ENCODE measurements at regions not wholly inside any gene's neighbourhood (a gene's known extent, or its start where the extent isn't known, plus 50 kb on each side); places are given as distances from the start of the nearest gene placed in this dataset.

DNA sequence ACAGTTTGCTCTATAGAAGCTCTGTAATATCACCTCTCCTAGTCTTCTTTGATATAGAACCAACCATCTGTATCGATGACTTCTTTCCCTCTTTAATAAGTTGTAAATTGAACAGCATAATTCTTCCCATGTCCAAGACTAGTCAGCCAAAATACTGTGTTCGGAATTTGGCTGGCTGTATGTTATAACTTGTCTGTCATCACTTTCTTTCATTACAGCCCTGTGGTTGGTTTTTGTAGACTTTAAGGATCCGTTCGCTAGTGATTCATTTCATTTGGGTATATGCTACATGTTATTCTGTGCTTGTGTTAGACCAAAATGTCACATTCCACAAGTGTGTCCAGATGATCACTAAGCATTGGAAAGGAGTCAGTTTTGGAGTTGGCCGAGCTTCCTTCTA, 155.4 kb upstream of the ITGB1 start:
- Histone ChIP-seq H3K27me3 (replicated peaks in 1 of 4; ENCODE audit: control insufficient read depth in 3 of 4, extremely low read depth in 1 of 4, insufficient read depth in 3 of 4, low read length in 3 of 4) (no peaks in the 10 kb centered on the region), H4K20me1 (replicated peaks in 1 of 2; ENCODE audit: control insufficient read depth in 1 of 2, insufficient read depth in 2 of 2, low read length in 2 of 2) (no peaks in the 10 kb centered on the region), H4K8ac (ENCODE audit: extremely low read depth, insufficient read depth, low read length) (no peak overlapping the region), H2AFZ (ENCODE audit: low read length) (no peak overlapping the region), H3K79me2 (ENCODE audit: control insufficient read depth in 1 of 2, insufficient read depth in 2 of 2, low read length in 2 of 2) (no peaks in the 10 kb centered on the region), H2BK20ac (ENCODE audit: low read length) (no peak overlapping the region), H2BK12ac (ENCODE audit: low read depth, low read length) (no peak overlapping the region), H2BK120ac (replicated peaks; ENCODE audit: low read depth, low read length) (no peak overlapping the region), H3K4me1 (replicated peaks in 1 of 4; ENCODE audit: control insufficient read depth in 3 of 4, insufficient read depth in 4 of 4, low read length in 3 of 4) (peaks cover 0 to 4% (median 1%) of the 10 kb centered on the region in 4 experiments; a peak in 2 of 7 replicates), H3K23ac (ENCODE audit: insufficient read length) (no peak overlapping the region), H3K56ac (replicated peaks; ENCODE audit: insufficient read length, low read depth, low read length) (no peak overlapping the region), H3K4me2 (ENCODE audit: insufficient read depth in 1 of 2, low read depth in 2 of 2, low read length in 2 of 2) (no peak overlapping the region), H3K9me3 (ENCODE audit: insufficient read depth in 2 of 2, low read depth in 1 of 2, low read length in 1 of 2) (no peaks in the 10 kb centered on the region), H3K23me2 (ENCODE audit: low read depth, low read length) (no peaks in the 10 kb centered on the region), H3K9ac (replicated peaks in 1 of 4; ENCODE audit: extremely low read depth in 1 of 4, low read depth in 3 of 4, low read length in 3 of 4) (no peak overlapping the region), H3K4me3 (ENCODE audit: extremely low read depth in 1 of 4, insufficient read depth in 2 of 4, low read depth in 3 of 4, low read length in 4 of 4) (no peak overlapping the region), H3K14ac (ENCODE audit: insufficient read length) (no peak overlapping the region), H4K91ac (replicated peaks; ENCODE audit: insufficient read length, low read length) (no peak overlapping the region), H2BK5ac (ENCODE audit: low read depth, low read length) (no peak overlapping the region), H3K36me3 (ENCODE audit: control insufficient read depth in 2 of 4, insufficient read depth in 4 of 4, low read length in 3 of 4) (no peaks in the 10 kb centered on the region), H3K18ac (ENCODE audit: extremely low read depth, low read length) (no peak overlapping the region), H3K79me1 (ENCODE audit: low read depth, low read length) (no peaks in the 10 kb centered on the region), H3K4ac (replicated peaks; ENCODE audit: insufficient read length, low read depth, low read length) (no peak overlapping the region), H2BK15ac (ENCODE audit: low read length) (no peak overlapping the region), H4K5ac (ENCODE audit: insufficient read length, low read depth, low read length) (no peak overlapping the region), H2AK5ac (ENCODE audit: low read depth, low read length) (no peak overlapping the region), H3K27ac (ENCODE audit: low read depth, low read length) (no peak overlapping the region)
- ChIA-PET POLR2A (ENCODE audit: partially characterized antibody) (no interaction called here), CTCF (ENCODE audit: partially characterized antibody) (interaction anchor here (1.0 to 4.5 kb wide), 3 partner anchors 12 to 104 kb away, joined by 3 to 34 read pairs (median 6); no protein-coding TSS in a partner anchor)
- no peak for TF ChIP-seq POU5F1 (IDR thresholded peaks at IDR 0.05; ENCODE audit: low read depth, low read length)
- no peak for TF ChIP-seq SAP30 (IDR thresholded peaks at IDR 0.05; ENCODE audit: insufficient read depth, insufficient replicate concordance, low read length)
- no peak for TF ChIP-seq SIX5 (IDR thresholded peaks at IDR 0.05; ENCODE audit: low read depth, low read length)
- TF ChIP-seq HDAC6 (IDR thresholded peaks at IDR 0.05; ENCODE audit: low read depth, low read length): no peak
- no peak for TF ChIP-seq JUND (IDR thresholded peaks at IDR 0.05; ENCODE audit: low read length)
- TF ChIP-seq KDM4A (IDR thresholded peaks at IDR 0.05; ENCODE audit: low read depth, low read length, severe bottlenecking): no peak
- TF ChIP-seq ATF2 (IDR thresholded peaks at IDR 0.05; ENCODE audit: low read length): no peak
- no peak for TF ChIP-seq EGR1 (IDR thresholded peaks at IDR 0.05; ENCODE audit: borderline replicate concordance, low read depth, low read length)
- TF ChIP-seq TAF7 (optimal IDR thresholded peaks at IDR 0.05; ENCODE audit: borderline replicate concordance, low read depth, low read length): no peak
- no peak for FAIRE-seq
- no peak for DNase-seq (ENCODE audit: low read depth in 1 of 2, low spot score in 2 of 2)
- WGBS, 2 experiments (ENCODE audit: extremely low coverage in 1 of 2, insufficient coverage in 1 of 2, insufficient read length in 1 of 2, insufficient replicate concordance in 2 of 2, low coverage in 1 of 2, low lambda C conversion rate in 2 of 2, missing lambda C conversion rate in 1 of 2): 89% methylated on average over 5 of the region's 5 CpGs; no CpG with 5 or more reads in 1 of the 2 experiments

Data from H1 (cell line).